ENCODE measurements at regions not wholly inside any gene's neighbourhood (a gene's known extent, or its start where the extent isn't known, plus 50 kb on each side); places are given as distances from the start of the nearest gene placed in this dataset.

DNA sequence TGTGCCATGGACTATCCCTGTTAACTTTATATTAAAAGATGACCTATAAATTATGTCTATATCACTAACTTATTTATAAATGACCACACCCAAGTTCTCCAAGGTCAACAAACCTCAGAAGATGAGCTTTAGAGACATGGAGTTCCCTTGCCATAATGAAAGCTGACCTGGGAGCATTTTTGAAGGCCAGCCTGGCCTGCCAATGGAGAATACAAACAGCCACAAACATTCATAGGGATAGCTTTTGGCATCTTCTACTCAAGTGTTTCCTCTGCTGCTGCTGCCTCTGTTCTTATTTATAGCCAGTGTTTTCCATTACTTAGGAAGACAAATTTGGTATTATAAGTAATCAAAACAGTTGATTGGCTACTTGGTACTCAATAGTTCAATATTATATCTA, 117.3 kb upstream of the ADAMTS19 start:
- TF ChIP-seq ZSCAN18 (tag by site-specific recombination; IDR thresholded peaks at IDR 0.05) = no peak
- no peak for TF ChIP-seq CTCF (tag by site-specific recombination; IDR thresholded peaks at IDR 0.05)
- no peak for TF ChIP-seq ZNF24 (tag by site-specific recombination; IDR thresholded peaks at IDR 0.05)
- TF ChIP-seq HOXA7 (CRISPR knock-in tag; IDR thresholded peaks at IDR 0.05; ENCODE audit: borderline replicate concordance) = no peak
- TF ChIP-seq ZNF792 (tag by site-specific recombination; IDR thresholded peaks at IDR 0.05) = no peak
- no peak for TF ChIP-seq ZNF311 (tag by site-specific recombination; IDR thresholded peaks at IDR 0.05; ENCODE audit: borderline replicate concordance)
- TF ChIP-seq PRDM2 (tag by site-specific recombination; IDR thresholded peaks at IDR 0.05; ENCODE audit: borderline replicate concordance) = no peak
- no peak for TF ChIP-seq ZNF707 (tag by site-specific recombination; IDR thresholded peaks at IDR 0.05)
- TF ChIP-seq HOXD13 (CRISPR knock-in tag; IDR thresholded peaks at IDR 0.05; ENCODE audit: borderline replicate concordance) = no peak
- TF ChIP-seq SP3 (tag by site-specific recombination; IDR thresholded peaks at IDR 0.05) = no peak

Data from HEK293 (cell line).